DMS153 (cell line): ENCODE measurements at regions not wholly inside any gene's neighbourhood (a gene's known extent, or its start where the extent isn't known, plus 50 kb on each side); places are given as distances from the start of the nearest gene placed in this dataset.

Experiments
- DNase-seq: peaks from one replicate; lab custom pipeline; 2025; lab: John Stamatoyannopoulos, UW

DNA sequence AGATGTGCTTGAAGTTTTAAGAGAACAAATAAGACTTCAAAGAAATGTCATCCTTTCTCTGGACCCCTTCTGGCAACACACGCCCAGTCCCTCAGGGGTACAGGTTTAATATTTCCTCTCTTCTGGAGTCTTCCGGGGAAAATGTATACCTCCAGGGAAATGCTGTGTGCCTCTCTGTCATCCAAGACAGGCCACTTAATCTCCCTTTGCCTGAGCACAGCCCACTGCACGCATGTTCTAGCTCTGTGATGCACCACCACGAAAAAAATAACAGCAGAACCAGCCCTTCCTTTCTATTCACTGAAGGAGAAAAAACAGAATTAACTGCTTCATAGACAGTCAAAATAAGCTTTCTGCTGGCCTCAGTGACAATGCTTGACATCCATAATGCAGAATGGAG lies 140.1 kb downstream of the RBFOX3 start:
- no peak for DNase-seq

DNA sequence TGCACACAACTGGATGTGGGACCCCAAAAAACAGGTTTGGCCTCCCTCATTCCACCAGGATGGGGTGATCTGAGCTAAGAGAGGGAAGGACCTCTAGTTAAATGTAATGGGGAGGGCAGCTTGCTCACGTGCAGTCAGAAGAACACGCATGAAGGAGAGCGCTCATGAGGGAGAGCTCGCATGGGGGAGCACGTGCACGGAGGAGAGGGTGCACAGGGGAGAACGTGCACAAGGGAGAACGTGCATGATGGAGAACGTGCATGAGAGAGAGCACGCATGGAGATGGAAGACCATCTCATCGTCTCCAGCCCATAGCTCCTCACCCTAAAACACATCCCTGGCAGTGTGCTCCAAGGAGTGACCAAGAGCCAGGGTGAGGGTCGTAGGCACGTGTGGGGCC lies 141.2 kb downstream of the RBFOX3 start:
- DNase-seq, result no peak

DNA sequence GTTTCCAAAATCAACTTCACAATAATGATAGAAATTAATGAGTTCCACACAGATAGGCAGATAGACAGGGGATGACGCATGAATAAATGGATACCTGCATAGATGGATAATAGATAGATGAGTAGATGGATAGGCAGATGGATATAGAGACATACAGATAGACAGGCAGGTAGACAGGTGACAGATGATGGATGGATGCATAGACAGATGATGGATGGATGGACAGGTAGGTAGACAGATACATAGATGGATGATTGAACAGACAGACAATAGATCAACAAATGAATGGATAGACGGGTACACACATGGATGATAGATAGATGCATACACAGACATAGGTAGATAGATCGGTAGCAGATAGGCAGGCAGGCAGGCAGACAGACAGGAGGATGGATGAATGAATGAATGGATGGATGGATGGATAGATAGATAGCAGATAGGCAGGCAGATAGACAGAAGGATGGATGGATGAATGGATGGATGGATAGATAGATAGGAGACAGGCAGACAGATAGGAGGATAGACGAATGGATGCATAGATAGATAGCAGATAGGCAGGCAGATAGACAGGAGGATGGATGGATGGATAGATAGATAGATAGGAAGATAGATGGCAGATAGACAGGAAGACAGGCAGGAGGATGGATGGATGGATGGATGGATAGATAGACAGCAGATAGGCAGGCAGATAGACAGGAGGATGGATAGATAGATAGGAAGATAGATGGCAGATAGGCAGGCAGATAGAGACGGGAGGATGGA lies 142.5 kb downstream of the RBFOX3 start:
- no peak for DNase-seq

DNA sequence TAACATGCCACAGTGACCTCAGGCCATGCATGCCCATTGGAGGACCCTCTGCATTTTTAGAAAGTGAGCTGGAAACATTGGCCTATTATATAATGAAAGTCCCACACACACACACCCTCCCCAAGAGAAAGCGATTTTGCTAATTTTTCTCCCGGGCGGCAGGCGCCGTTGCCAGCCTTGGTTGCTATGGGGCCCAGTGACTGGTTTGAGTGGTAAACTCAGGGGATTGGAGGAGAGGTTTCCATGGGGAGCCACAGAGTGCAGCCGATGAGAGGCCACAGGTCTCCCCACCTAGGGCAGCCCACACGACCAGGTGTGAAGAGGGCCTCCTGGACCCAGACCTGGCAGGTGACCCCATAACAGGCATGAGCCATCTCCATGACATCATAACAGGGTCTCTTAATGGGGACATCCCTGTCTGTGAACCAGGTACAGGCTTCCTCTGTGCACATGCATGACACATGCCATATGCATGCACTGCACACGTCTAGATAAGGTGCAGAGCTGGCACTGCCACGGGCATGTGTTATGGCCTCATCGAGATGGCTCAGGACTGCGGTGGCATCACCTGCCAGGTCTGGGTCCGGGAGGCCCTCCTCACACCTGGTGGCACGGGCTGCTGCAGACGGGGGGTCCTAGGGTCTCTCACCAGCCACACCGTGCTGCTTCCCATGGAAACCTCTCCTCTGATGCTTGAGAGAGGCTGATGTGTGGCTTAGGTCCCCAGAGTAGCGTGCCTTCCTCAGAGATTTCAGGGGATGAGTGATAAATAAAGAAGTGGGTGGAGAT lies 144.1 kb downstream of the RBFOX3 start:
- no peak for DNase-seq

DNA sequence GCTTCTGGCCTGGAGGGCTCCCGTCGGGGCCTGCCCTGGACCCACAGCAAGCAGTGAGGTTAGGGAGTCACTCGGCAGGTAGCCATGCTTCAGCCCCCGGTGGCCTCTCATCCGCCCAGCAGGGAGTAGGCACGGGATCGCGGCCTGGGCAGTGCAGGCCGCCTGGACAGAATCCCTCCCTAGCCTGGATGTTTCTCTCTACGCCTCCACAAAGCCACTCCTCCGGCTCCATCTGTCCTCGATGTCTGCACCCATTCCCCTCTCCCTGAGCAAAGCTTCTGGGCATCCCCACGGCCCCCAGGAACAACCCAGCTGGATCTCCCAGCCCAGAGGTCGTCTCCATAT lies 145.2 kb downstream of the RBFOX3 start:
- DNase-seq, result no peak

DNA sequence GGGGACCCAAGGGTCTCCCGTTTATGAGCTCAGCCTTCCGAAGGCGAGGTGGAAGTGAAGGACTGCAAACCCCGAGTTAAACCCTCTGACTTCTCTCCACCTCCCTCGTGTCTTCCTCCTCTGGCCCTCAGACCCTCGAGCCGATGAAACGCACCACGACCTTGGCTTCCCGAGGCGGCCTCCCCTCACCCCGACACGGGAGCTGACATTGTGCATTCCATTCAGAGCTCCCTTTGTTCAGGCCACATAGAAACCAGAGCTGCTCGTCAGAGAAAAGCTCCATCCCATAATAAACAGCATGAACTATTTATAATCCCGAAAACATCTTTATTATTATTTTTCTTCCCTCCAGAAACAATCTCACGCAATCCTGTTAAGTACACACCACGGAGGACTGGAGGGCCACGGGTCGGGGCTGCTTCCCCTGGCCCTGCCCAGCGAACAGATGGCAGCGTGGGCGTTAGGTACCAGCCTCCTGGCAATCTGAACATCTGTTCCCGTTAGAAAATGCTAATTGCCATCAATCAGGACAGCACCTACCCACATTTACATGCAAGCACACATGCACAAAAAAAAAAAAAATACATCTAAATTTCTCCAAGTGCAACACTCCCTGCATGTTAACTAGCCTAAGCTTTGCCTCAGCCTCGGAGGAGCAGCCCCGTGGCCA lies 145.7 kb downstream of the RBFOX3 start:
- no peak for DNase-seq

DNA sequence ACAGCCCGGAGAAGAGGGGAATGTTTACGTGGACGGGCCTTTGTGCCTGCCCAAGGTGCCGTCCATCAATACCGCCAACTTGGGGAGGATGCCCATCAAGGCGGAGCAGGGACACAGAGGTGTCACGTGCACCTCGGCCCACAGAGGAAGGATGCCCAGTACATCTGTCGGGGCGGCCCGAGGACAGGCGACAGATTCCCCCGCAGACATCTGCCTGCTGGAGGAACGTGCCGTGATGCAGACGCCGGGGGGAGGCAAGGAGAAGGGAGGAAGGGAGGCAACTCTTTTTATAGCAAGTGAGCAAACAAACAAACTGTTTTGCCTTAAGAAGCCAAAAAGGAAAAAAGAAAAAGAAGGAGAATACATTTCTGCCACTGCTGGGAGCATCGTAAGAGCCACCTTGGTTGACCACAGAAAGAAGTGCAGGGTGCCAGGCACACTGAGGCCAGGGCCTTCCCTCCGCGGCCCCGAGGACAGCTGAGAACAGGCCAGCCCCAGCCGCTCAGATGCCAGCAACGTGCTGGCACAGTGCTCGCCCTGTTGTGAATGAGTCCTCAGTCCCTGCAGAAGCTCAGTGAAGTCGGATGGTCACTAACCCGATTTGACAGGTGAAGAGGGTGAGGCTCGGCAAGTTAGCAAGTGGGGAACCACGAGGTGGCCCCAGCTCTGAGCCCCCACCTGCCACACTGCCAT lies 146.4 kb downstream of the RBFOX3 start:
- no peak for DNase-seq

DNA sequence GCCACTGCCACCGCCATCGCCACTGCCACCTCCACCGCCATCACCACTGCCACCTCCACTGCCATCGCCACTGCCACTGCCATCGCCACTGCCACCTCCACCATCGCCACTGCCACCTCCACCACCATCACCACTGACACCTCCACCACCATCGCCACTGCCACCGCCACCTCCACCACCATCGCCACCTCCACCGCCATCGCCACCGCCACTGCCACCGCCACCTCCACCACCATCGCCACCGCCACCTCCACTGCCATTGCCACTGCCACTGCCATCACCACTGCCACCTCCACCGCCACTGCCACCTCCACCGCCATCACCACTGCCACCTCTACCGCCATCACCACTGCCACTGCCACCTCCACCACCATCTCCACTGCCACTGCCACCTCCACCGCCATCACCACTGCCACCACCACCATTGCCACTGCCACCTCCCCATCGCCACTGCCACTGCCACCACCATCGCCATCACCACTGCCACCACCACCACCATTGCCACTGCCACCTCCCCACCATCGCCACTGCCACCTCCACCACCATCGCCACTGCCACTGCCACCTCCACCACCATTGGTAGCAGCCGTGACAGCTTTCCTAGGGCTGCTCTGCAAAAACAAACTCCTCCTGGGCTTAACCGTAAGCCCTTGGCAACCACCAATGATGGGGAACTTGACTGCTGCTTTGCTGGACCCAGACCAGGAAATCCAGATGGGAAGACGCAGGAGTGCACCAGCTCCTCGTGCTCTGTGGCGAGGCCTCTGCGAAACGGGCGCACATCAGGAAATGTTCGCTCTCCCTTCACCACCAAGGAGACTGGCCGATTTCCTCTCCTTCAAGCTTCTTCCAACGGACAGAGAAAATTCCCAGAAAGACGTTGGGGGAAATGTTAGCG lies 147.2 kb downstream of the RBFOX3 start:
- DNase-seq, result no peak

DNA sequence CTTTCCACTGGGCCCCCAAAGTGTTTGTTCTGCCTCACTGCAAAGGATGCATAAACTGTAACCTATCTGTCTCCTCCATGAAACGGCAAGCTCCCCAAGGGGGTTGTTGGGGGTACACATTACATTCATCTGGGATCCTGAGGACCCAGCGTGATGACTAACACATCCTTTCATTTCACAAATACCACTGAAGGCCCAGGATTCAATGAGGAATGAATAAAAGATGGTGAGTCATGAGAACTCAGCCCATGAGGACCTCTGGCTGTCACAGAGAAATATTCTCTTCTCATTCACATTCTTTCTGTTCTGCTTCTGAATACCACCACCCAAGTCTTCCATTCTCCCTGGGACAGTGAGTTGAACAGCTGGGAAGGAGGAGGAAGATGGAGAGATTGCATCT lies 149.8 kb downstream of the RBFOX3 start:
- no peak for DNase-seq

DNA sequence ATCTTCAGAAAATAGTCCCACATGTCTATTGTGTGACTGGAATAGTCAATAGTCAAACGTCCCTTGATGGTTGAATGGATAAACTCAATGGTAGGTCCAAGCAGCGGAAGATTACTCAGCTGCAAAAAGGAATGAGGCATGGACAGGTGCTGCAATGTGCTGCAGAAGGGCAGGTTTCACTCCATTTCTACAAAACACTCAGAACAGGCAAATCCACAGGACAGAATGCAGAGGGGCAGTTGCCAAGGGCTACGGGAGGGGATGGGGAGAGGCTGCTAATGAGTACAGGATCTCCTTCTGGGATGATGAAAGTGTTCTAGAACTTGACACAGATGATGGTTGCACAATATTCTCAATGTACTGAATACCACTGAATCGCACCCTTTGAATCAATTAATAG lies 151.0 kb downstream of the RBFOX3 start:
- no peak for DNase-seq

DNA sequence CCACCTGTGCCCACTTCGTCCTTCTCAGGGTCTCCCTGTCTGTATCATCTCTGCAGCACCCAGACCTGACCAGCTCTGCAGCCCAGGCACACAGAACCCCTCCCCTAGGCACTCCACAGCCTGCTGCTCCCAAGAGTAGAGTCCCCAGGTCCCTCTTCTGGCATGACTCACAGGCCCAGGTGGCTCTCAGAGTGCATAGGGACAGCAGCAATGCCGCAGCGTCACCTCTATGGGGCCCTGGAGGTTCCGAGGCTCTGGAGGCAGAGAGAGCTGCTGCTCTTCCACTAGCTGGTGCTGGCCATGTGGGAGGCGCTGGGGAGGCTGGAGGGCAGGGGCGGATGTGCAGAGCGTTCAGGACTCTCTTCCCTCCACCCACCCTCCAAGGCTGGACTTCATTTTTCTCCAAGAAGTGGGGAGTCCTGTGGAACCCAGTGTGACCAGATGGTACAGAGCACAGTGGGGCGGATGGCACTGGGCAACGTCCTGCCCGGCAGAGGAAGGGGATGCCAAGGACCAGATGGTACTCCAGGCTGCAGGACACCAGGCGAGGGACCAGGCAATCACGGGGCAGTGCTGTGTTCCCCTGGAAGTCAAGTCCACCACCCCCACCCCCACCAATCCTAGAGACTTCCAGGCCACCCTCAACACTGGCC lies 151.7 kb downstream of the RBFOX3 start:
- no peak for DNase-seq

DNA sequence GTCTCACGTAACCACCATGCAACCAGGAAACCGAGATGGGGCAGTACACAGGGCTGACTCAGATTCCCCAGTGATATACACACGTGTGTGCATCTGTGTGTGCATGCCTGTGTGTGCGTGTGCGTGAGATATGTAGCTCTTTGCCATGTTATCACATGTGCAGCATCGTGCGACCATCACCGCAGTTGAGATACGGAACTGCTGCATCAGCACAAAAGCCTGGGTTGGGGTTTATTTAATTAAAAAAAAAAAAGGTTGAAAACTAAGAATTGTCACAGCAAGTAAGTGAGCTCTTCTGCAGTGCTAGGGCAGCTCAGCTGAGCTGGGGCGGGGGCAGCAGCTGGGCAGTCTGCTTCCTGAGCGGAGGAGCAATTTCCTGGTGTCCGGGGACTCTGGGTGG lies 152.5 kb downstream of the RBFOX3 start:
- no peak for DNase-seq

DNA sequence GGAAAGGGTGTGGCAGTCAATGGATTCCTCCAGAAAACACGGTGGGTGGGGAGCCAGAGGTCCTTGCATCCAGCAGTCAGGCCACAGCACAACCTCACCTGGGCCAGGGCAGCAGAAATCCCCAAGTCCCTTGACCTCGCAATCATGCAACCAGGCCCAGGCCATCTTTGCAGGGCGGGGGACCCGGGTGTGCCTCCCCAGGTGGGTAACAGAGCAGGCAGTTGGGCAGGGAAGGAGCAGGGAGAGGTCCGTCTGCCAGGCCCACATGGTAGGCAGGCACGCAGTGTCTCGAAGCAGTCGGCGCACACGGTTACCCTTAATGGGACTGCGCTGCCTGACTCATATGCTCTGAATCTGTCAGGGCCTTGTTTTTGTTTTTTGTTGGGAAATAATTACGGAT lies 153.0 kb downstream of the RBFOX3 start:
- no peak for DNase-seq

DNA sequence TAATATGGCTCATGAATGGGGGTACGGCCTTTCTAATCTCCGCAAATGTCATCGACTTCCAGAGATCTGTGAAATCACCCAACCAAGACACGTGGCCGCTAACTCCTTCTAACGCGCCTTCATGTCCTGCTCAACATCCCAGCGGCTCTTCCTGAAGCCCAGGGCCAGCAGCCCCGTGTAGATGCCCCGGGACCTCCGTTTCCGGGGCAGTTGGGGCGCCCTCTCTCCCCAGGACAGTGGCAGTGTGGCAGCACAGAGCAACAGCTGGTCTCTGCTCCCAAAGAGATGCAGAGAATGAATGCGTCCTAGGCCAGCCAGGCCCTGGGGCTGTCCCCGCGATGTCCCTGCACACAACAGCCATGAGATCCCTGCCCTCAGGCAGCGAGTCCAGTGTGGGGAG lies 153.5 kb downstream of the RBFOX3 start:
- DNase-seq, result no peak

DNA sequence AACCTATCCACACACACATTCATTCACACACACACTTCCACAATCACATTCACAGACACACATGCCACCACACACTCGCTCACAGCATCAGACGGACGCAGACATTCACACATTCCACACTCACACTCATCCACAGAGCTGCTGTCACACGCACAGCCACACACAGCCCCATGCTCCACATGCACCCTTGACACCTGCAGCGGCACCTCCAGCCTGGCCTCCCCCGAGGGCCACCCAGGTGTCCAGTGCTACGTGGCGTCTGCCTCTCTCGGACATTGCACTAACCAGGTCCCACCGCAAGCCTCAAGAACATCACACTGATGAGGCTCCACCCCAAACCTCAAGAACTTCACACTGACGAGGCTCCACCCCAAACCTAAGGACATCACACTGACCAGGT lies 155.2 kb downstream of the RBFOX3 start:
- DNase-seq, result no peak

DNA sequence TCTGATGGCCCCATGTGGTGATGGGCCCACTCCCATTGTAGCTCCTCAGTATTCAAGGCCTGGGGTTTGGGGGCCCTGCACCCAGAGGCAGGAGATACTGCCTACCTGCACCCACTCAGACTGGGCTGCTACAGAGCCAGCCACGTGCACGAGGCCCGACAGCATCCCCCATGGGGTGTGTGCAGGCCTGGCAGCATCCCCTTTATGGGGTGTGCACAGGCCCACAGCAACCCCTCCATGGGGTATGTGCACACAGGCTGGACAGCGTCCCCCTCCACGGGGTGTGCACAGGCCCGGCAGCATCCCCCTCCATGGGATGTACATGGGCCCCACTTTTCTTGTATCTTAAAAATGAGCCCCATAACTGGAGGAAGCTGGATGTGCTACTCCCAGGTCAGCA lies 156.0 kb downstream of the RBFOX3 start:
- DNase-seq, result no peak

DNA sequence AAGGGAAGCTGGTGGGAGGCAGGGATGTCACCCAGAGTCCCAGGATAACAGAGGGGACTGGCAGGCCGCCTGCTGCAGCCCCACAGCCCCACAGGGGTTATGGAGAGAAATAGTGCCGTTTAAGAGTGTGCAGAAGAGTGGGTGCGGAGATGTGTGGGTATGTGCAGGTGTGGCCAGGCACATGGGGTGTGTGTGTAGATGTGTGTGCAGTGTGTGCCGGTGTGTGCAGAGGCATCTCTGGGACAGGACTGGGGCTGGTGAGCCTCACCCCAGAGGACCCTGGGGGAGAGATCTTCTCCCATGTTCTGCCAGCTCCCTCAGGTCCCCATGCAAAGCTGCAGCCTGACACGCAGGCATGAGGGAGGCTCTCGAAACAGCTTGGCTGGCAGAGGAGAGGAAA lies 157.4 kb downstream of the RBFOX3 start:
- no peak for DNase-seq

DNA sequence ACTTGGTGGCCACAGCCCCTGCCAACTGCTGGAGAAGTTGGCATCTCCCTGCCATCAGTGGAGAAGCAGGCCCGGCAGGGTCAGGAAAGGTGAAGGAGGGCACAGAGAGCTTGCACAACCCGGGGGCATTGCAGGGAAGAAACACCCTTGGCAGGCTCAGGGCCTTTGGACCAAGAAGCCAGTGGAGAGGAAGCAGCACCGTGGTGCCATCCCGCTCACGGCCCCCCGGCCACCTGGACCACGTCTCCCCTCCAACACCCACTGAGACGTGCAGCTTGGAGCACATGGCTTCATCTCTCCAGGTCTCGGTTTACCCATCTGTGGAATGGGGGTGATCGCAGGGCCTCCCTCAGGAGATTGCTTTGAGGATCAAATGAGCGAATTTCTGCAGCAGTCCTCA lies 158.1 kb downstream of the RBFOX3 start:
- no peak for DNase-seq

DNA sequence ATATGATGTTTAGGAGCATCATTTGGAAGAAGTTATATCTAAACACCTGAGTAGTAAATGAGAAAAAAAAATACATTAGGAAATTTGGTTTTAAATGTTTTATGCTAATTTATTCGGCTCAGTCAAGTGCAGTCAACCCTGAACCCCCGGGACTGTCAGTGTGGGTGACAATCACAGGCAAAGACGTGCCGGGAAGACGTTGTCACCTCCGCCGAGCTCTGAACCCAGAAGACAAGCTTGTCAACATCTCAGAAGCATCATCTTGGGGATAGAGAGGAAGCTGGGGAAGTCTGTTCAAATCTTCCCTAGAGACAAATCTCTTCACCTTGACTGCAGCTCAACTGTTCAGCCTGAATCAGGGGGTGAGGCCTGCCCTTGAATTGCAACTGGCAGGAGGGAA lies 159.7 kb downstream of the RBFOX3 start:
- DNase-seq, result no peak

DNA sequence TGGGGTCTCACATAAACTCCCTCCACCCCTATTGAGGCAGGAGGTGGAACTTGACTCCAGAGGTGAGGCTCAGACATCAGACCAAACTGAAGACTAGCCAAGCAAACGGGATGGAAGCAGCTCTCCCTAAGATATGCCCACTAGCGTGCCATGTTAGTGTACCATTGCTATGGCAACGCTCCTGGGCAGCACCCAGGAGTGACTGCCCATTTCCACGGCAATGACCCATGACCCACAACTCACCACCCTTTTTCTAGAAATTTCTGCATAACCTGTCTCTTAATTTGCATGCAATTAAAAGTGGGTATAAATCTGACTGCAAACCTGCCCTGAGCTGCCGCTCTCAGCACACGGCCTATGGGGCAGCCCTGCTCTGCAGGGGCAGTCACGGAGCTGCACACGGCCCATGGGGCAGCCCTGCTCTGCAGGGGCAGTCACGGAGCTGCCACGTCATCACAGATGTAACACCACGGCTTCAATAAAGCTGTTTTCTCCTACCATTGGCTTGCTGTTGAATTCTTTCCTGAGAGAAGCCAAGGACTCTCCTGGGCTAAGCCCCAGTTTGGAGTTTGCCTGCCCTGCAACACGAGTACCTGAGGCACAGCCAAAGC lies 164.3 kb downstream of the RBFOX3 start:
- DNase-seq, result no peak

DNA sequence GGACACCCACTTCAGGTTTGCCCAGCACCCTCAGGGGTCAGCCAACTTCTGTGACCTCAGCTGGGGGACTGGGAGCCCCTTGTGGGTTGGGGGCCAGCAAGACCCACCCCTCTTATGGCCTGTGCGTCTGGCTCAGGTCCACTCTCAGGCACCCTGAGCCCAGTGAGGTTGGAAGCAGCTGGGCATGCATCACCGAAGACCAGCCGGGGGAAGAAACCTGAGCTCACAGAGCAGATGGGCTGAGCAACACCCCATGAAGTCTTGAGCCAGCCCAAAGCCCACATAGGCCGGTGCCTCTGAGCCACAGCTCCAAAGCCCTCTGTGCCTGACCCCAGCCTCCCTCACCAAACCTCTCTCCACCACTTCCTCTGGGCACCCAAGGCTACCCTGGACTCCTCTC lies 166.7 kb downstream of the RBFOX3 start:
- DNase-seq, result no peak
